HFFc6 (cell line): ENCODE measurements at regions not wholly inside any gene's neighbourhood (a gene's known extent, or its start where the extent isn't known, plus 50 kb on each side); places are given as distances from the start of the nearest gene placed in this dataset.

Experiments used
- DNase-seq: peaks from one replicate; pipeline ENCODE4 v3.0.0-alpha.2; 2018
- H3K27ac Mint-ChIP-seq: 2 replicates; pipeline ENCODE4 v1.8.0; 2020; ENCODE audit warnings: mild to moderate bottlenecking, mixed read lengths
- H3K27me3 Mint-ChIP-seq: 2 replicates; pipeline ENCODE4 v1.8.0; 2021; ENCODE audit warnings: mild to moderate bottlenecking, moderate library complexity, mixed read lengths; ENCODE audit not compliant: insufficient read depth
- H3K36me3 Mint-ChIP-seq: 2 replicates; pipeline ENCODE4 v1.8.0; 2021; ENCODE audit warnings: low read depth, mixed read lengths
- H3K4me1 Mint-ChIP-seq: 2 replicates; pipeline ENCODE4 v1.8.0; 2020; ENCODE audit warnings: low read depth, mixed read lengths
- H3K4me3 Mint-ChIP-seq: 2 replicates; pipeline ENCODE4 v1.8.0; 2020; ENCODE audit warnings: mild to moderate bottlenecking, moderate library complexity, mixed read lengths
- H3K9me3 Mint-ChIP-seq: 2 replicates; pipeline ENCODE4 v1.8.0; 2020; ENCODE audit warnings: mild to moderate bottlenecking, mixed read lengths
- CTCF ChIP-seq: fragments of 200-600 bp; sonication (generic); IDR thresholded peaks from 2 replicates; pipeline ENCODE4 v1.5.0; 2021; ENCODE audit warnings: antibody characterized with exemption, mild to moderate bottlenecking

GRCh38 chr6:78700991-78701390, 166.4 kb upstream of the IRAK1BP1 start:
- Mint-ChIP-seq H3K4me1 (peaks cover 22% of the 10 kb centered on the region), H3K36me3 (no peaks in the 10 kb centered on the region), H3K4me3 (0 out of 2 replicates have a peak overlapping the region, but pooled peaks have one; percentile 6), H3K27me3 (peaks cover 5% of the 10 kb centered on the region), H3K9me3 (peaks cover 7% of the 10 kb centered on the region; the same call in 1 of the 2 replicates), H3K27ac (peak overlapping the region; percentile 61)
- DNase-seq = no peak
- TF ChIP-seq CTCF = no peak

GRCh38 chr6:78701407-78701806, 165.9 kb upstream of the IRAK1BP1 start:
- H3K36me3 Mint-ChIP-seq = no peaks in the 10 kb centered on the region
- H3K9me3 Mint-ChIP-seq = peaks cover 7% of the 10 kb centered on the region; the same call in 1 of the 2 replicates
- TF ChIP-seq CTCF = no peak
- peak overlapping the region; percentile 61 for H3K27ac Mint-ChIP-seq
- H3K4me3 Mint-ChIP-seq = no peak overlapping the region
- DNase-seq = peak; percentile 64
- H3K4me1 Mint-ChIP-seq = peaks cover 22% of the 10 kb centered on the region
- peaks cover 5% of the 10 kb centered on the region for H3K27me3 Mint-ChIP-seq

- H3K4me3 Mint-ChIP-seq = no peak overlapping the region
- no peak for DNase-seq
- no peaks in the 10 kb centered on the region for H3K9me3 Mint-ChIP-seq
- H3K27me3 Mint-ChIP-seq = peaks cover 3% of the 10 kb centered on the region
- TF ChIP-seq CTCF = no peak
- no peak overlapping the region for H3K27ac Mint-ChIP-seq
- no peaks in the 10 kb centered on the region for H3K4me1 Mint-ChIP-seq
- no peaks in the 10 kb centered on the region for H3K36me3 Mint-ChIP-seq
Measured at GRCh38 chr6:78709021-78709420, 158.3 kb upstream of the IRAK1BP1 start.

- Mint-ChIP-seq H3K4me1 (no peaks in the 10 kb centered on the region), H3K4me3 (no peak overlapping the region), H3K36me3 (no peaks in the 10 kb centered on the region), H3K9me3 (no peaks in the 10 kb centered on the region), H3K27me3 (peaks cover 2% of the 10 kb centered on the region; the same call in 1 of the 2 replicates), H3K27ac (no peak overlapping the region)
- DNase-seq = no peak
- TF ChIP-seq CTCF = no peak
Measured at GRCh38 chr6:78713564-78713963, 153.8 kb upstream of the IRAK1BP1 start.

- H3K9me3 Mint-ChIP-seq = peaks cover 23% of the 10 kb centered on the region
- peaks cover 10% of the 10 kb centered on the region; the same call in 1 of the 2 replicates for H3K36me3 Mint-ChIP-seq
- H3K27me3 Mint-ChIP-seq = no peaks in the 10 kb centered on the region; the same call in none of the 2 replicates
- TF ChIP-seq CTCF = no peak
- no peak overlapping the region for H3K4me3 Mint-ChIP-seq
- no peak for DNase-seq
- no peak overlapping the region for H3K27ac Mint-ChIP-seq
- H3K4me1 Mint-ChIP-seq = peaks cover 23% of the 10 kb centered on the region
Measured at GRCh38 chr6:78744144-78744543, 123.2 kb upstream of the IRAK1BP1 start.

- peaks cover 30% of the 10 kb centered on the region for H3K4me1 Mint-ChIP-seq
- no peak for TF ChIP-seq CTCF
Measured at GRCh38 chr6:78746457-78746856, 120.9 kb upstream of the IRAK1BP1 start.

More at GRCh38 chr6:78746457-78746856, 120.9 kb upstream of the IRAK1BP1 start:
- Mint-ChIP-seq H3K4me3 (peak overlapping the region; percentile 57; the same call in 1 of the 2 replicates), H3K27me3 (no peaks in the 10 kb centered on the region; the same call in none of the 2 replicates), H3K9me3 (peaks cover 23% of the 10 kb centered on the region), H3K27ac (peak overlapping the region; percentile 72), H3K36me3 (peaks cover 10% of the 10 kb centered on the region; the same call in 1 of the 2 replicates)
- DNase-seq = peak; percentile 62
